ENCODE measurements at regions not wholly inside any gene's neighbourhood (a gene's known extent, or its start where the extent isn't known, plus 50 kb on each side); places are given as distances from the start of the nearest gene placed in this dataset.

- no peak for DNase-seq
These were observed 1418.2 kb downstream of the AACS start for GRCh38 chr12:126483145-126484068.

GRCh38 chr12:126487431-126487980, 1422.3 kb downstream of the AACS start:
- DNase-seq: no peak

GRCh38 chr12:126488806-126489205, 1423.6 kb downstream of the AACS start:
- DNase-seq: no peak

- DNase-seq: no peak
These were observed 1426.9 kb downstream of the AACS start for GRCh38 chr12:126492181-126492580.

- no peak for DNase-seq
These were observed 1428.3 kb downstream of the AACS start for GRCh38 chr12:126493366-126494108.

- no peak for DNase-seq
These were observed 1431.0 kb downstream of the AACS start for GRCh38 chr12:126496201-126496600.

GRCh38 chr12:126506426-126507182, 1441.4 kb downstream of the AACS start:
- DNase-seq: no peak

- no peak for DNase-seq
These were observed 1442.0 kb downstream of the AACS start for GRCh38 chr12:126507231-126507630.

- DNase-seq: no peak
These were observed 1444.3 kb downstream of the AACS start for GRCh38 chr12:126509572-126509971.

GRCh38 chr12:126510630-126511029, 1445.4 kb downstream of the AACS start:
- no peak for DNase-seq

- DNase-seq: no peak
These were observed 1448.0 kb downstream of the AACS start for GRCh38 chr12:126512916-126513913.

- no peak for DNase-seq
These were observed 1453.5 kb downstream of the AACS start for GRCh38 chr12:126518596-126519200.

GRCh38 chr12:126519833-126520232, 1454.6 kb downstream of the AACS start:
- no peak for DNase-seq

GRCh38 chr12:126523891-126524290, 1458.7 kb downstream of the AACS start:
- no peak for DNase-seq

GRCh38 chr12:126534495-126534894, 1469.3 kb downstream of the AACS start:
- DNase-seq: no peak

GRCh38 chr12:126534942-126535341, 1469.7 kb downstream of the AACS start:
- no peak for DNase-seq

- no peak for DNase-seq
These were observed 1470.7 kb downstream of the AACS start for GRCh38 chr12:126535971-126536370.

- no peak for DNase-seq
These were observed 1472.8 kb downstream of the AACS start for GRCh38 chr12:126537961-126538530.

GRCh38 chr12:126538888-126539287, 1473.7 kb downstream of the AACS start:
- no peak for DNase-seq

- DNase-seq: no peak
These were observed 1480.2 kb downstream of the AACS start for GRCh38 chr12:126545411-126545810.

- DNase-seq: no peak
These were observed 1482.7 kb downstream of the AACS start for GRCh38 chr12:126547905-126548304.

All from hematopoietic multipotent progenitor cell treated with erythropoietin and hydrocortisone succinate and interleukin-3 and kit ligand, for 6 days (in vitro differentiated cells).